Activated CD4-positive, alpha-beta T cell treated with anti-CD3 and anti-CD28 coated beads, Interleukin-2, amount 50 U/mL, for 48 hours (primary cell): ENCODE measurements at regions not wholly inside any gene's neighbourhood (a gene's known extent, or its start where the extent isn't known, plus 50 kb on each side); places are given as distances from the start of the nearest gene placed in this dataset.

Experiments used
- DNase-seq, 2 experiments: peaks; one replicate each; pipeline ENCODE4 v3.0.0-alpha.2; 2020

- DNase-seq, result no peak
These were observed 86.0 kb upstream of the C1QTNF7 start for GRCh38 chr4:15341733-15342300.

DNA sequence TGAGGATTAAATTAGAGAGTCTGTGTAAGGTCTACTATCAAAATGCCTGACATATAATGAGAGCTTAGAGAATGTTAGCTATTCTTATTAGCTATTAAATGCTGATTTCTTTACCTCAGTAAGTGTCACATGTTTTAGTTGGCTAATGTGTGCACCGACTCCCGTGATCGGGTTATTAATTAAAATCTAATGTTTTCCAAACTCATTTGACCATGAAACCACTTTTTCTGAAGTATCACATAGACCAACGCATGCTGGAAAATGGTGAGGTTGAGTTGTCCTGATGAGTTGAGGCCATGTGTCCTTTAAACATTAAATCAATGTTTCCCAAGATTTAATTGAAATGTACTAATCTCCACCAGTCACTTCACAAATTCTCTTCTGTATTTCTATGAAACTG, 84.8 kb upstream of the C1QTNF7 start:
- DNase-seq, result no peak

DNA sequence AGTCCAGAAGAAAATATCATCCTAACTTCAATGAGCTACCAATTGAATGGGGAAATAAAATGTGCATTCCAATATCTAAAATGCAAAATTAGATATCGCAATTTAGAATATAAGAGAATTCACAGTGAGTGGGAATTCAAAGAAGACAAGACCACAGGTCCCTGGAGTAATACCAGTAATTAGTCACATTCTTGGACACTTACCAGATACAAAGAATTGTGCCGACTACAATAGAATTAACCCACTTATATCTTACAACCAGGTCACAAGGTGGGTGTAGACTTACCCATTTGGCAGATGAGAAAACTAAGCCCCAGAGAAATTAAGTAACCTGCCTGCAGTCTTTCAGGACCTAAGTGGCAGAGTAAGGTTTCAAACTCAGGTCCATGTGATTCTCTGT, 84.3 kb upstream of the C1QTNF7 start:
- no peak for DNase-seq

- no peak for DNase-seq
These were observed 83.8 kb upstream of the C1QTNF7 start for GRCh38 chr4:15344041-15344440.

GRCh38 chr4:15345134-15345533, 82.7 kb upstream of the C1QTNF7 start:
- no peak for DNase-seq

DNA sequence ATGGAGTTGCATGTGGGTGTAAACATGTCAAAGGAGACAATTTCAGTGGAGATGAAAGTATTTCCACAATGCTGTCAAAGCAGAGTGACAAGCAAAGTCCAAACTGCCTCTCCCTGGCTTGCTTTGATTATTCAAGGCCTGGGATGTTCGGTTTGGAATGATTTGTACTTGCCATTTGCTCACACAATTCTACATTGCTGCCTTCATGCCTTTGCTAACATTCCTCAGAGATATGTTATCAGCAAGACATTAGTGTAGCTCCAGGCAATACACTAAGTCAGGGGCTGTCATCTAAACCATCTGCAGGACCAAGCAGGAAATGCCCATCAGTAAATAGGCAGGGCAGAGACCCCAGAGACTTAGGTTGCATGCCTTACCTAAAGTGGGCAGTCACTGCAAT, 79.6 kb upstream of the C1QTNF7 start:
- no peak for DNase-seq

DNA sequence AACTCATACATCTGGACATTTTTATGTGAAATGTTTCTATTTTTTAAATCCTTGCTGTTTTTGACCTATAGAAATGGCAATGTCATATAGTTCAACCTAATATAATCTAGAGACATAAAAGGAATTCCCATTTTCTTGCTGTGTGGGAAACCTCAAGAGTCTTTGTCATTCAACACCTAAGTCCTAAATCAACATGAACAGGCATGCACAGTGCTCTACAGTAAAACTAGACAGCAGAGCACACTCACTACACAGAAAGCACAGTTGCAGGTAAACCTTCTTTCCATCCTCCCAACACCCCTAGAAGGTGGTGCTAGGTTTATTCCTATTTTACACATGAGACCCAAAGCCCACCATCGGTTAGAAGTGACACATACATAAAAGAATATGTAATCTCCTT, 79.1 kb upstream of the C1QTNF7 start:
- DNase-seq, result no peak

DNA sequence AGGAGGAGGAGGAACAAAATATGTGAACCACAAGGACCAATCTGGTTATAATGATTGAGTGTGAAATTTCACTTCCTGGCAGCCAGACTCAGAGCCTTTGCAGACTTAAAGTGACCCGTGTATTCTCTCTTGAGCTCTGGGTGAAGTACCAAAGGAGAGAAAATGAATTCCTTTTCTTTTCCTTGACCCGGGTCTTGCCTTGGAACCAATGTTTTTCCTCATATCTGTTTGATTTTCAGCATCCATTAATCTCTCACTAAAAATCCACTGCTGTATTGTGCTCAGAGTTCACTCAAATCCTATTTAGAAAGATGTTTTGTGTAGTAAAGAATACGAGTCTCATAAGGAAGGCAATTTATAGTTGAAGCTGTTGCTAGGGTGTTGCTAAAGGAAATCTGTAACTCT, 78.3 kb upstream of the C1QTNF7 start:
- no peak for DNase-seq

- no peak for DNase-seq
These were observed 77.9 kb upstream of the C1QTNF7 start for GRCh38 chr4:15349965-15350364.

DNA sequence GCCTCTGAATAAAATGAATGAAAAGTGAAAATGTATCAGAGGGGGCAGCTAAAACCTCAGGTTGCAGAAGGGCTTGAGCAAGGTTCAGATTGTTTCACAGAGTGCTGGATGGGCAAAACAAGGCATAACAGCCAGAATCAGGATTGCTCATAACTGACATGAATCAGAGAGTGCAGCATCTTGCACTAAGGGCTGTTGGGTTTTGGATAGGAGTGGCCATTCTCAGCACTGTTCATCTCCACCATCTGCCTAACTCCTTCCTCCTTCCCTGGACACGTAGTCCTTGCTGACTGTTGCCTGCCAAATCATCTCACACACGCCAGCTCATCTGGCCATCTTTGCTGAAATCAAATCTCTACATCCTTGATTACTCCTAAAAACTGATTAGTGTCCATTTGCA, 75.3 kb upstream of the C1QTNF7 start:
- DNase-seq, result no peak

DNA sequence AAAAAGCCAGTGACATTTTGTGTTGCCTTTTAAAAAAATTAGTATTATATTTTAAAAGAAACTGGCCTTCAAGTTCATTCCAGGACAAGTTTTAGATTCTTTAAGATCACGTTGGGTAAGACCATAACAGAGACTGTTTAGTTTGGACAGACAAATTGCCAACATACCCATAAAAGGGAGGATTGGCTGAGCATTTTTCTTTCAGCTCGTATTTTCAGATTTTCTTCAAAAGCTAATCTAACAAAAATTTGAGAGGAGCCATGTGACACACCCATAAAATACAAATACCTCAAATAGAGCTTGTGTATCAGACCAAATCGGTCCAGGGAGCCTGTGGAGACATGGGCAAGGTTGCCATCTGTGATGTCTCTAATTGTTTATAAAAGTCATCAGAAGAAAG, 74.6 kb upstream of the C1QTNF7 start:
- no peak for DNase-seq

GRCh38 chr4:15354371-15355297, 73.2 kb upstream of the C1QTNF7 start:
- DNase-seq, result no peak

DNA sequence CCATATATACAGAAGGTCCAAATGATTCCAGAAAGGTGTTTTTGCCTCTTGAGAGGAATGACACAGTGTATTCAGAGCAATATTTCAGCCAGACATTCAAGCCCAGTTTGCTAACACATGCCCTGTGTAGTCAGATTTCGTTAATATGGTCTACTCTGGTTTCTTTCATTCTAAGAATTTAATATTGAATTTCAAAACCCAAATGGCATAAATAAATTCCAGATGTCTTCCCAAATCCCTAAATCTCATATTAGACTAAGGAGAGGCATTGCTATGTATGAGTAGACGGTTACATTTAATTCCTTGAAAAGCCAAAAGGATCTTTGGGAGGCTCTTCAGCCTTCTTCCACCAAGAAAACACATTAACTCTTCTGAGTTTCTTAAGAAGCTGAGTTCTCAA, 66.3 kb upstream of the C1QTNF7 start:
- no peak for DNase-seq

DNA sequence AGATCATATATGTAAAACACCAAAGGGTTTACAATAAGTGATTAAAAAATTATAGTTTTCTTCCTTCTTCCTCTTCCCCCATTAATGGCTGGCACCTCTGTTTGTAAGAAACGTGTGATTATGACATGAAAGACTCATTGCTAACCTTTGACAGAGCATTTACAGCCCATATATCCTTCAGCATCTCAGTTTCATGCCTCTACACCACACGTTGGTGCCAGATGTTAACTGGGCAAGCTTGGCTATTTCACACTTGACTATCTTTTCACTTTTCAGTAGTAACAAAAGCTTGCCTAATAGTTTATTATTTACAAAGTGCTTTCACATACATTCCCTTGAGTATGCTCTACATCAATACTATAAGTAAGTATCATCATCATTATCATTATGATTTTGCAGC, 65.3 kb upstream of the C1QTNF7 start:
- no peak for DNase-seq

DNA sequence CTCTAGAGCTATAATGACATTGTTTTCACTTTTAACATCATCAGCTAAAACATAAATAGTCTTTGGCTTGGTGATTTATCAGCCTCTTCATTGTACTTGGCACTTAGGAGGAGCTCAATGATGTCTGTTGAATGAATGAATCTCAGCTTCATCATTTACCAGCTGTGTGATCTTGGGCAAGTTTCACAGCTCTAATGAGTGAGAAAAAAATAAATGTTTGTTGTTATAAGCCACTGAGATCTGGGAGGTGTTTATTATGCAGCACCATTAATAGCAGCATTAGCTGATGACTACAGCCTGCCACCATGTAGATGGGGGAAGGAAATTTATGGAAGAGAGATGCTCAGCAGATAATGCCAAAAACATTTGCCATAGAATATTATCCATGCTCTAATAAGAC, 63.6 kb upstream of the C1QTNF7 start:
- DNase-seq, result no peak

DNA sequence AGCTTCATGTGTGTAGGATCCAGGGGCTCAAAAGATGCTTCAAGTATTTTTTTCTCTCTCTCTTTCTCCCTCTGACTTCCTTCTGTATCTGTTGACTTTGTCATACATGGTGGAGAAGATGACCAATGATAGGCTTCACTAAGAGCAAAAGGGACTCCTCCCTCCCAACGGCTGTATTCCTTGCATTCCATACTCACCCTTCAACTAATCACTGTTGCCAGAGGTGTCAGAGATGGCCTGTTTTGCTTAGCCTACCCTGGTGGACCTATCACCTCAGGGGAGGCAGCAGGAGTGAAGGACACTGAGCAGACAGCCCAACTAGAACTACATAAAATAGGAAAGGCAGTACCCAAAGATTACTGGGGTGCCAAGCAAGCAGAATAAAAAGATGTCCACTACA, 62.2 kb upstream of the C1QTNF7 start:
- DNase-seq, result no peak

DNA sequence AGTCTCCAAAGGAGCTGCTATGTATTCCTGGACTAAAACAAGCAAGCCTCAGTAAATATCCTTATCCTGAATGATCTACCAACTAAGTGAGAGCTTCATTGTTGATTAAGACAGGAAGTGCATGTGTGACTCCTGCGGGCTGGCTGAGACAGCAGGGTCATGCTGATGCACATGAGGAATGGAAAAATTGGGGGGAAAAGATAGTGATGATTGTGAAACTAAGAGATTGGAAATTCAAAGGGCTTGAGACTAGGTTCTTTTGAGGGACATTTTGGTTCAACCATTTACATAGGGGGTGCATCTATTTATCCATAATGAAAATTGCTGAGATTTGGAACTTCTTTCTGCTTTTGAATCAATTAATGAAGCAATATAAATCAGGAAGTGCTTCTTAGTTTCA, 61.1 kb upstream of the C1QTNF7 start:
- no peak for DNase-seq

DNA sequence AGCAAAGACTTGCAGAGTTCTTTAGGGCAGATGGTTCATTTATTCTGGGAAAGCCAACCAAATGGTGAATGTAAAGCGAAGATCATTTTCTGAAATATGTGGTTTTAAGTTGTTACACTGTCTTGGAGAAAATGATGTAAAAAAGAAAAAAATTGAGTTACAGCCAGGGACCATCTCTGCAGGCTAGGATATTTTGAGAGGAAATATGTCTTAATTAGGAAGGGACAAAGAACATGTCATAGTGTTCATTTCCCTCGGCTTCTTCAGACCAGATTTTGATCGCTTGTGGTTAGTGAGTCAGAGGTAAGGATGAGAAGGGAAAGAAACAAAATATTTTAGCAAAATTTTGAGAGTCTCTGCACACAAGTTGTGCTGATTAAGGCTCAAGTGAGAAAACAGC, 59.0 kb upstream of the C1QTNF7 start:
- DNase-seq, result no peak

DNA sequence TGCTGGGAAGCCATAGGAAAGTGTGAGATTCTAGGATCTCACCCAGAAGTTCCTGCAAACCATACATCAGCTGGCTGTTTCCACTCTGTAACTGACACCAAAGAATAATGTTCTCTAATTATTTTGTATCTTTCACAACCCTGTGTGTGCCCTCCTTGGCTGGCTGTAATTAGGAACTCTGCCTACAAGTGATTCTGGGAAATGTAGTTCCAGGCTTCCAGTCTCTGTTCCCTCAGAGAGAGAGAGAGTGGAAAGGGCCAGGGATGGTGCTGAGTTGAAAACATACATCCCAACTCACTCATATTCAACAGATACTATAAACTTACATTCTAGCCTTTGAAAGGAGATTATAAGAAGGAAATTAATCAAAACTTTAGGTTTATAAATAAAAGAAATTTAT, 57.5 kb upstream of the C1QTNF7 start:
- DNase-seq, result no peak

GRCh38 chr4:15373363-15373762, 54.5 kb upstream of the C1QTNF7 start:
- no peak for DNase-seq

DNA sequence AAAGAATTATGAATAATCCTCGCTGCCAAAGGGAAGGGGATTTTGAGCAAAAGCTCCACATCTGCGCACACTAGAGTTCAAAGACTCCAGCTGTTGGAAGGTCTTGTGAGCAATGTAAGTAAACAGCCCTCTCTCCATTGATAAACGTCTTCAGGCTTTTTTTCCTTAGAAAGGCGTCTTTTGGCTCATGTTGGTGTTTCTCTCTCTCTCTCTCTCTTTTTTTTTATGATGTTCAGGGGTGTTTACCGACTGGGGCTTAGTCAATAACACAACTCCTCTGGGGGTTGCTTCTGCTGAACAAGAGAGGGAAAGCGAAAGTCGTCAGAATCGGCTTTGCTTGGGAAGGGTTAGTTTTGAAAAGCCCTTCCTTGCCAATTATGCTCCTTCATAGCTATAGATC, 53.2 kb upstream of the C1QTNF7 start:
- DNase-seq, result no peak

DNA sequence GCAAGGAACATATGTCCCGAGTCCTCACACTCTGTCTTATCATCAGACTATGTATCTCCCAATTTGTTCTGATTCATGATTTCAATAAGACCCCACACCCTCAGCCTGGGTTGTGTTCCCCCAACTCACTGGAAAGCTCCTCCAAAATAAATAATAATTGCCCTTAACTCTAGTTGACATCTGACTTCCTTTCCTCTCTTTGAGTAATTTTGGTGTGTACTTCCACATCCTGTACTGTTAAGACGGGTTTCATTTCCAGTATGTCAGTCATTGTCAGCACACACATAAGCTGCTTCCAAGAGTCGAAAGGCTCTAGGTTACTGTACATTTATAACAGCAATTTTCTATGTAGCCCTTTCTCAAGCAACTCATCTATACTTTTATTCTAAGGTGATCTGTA, 52.2 kb upstream of the C1QTNF7 start:
- no peak for DNase-seq

DNA sequence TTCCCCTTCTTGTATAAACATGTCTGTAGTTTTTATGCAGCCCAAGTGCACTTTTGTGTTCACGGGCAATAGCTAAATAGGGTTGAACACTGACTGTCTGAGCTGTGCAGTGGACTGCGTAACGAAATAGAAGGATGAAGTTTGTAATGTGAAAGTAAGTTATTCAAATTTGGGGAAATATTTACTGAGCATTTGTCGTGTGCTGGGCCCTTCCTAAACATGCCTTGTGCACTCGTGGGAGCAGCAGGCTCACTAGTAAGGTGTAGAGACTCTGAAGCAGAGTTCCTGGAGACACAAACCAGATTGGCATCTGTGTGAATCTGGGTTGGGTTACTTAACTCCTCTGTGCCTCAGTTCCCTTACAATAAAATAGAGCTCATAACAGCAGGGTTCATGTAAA, 51.7 kb upstream of the C1QTNF7 start:
- no peak for DNase-seq

- DNase-seq, result no peak
These were observed 51.2 kb upstream of the C1QTNF7 start for GRCh38 chr4:15376594-15376993.
